Liver (tissue), 8 donors: ENCODE measurements at regions not wholly inside any gene's neighbourhood (a gene's known extent, or its start where the extent isn't known, plus 50 kb on each side); places are given as distances from the start of the nearest gene placed in this dataset.

Experiments used
- DNase-seq: peaks from one replicate; pipeline ENCODE4 v3.0.0-alpha.2; 2017; ENCODE audit warnings: low spot score
- H3K27ac ChIP-seq, 2 donors: one replicate each; pipeline ENCODE4 v1.7.0; 2013; ENCODE audit warnings: inconsistent platforms in 2 of 2, low read length in 2 of 2, control low read depth in 1 of 2, low read depth in 1 of 2, mild to moderate bottlenecking in 1 of 2
- H3K27me3 ChIP-seq, 4 donors: one replicate each; pipeline versions ENCODE4 v1.6.1 to v1.7.0; 2013; ENCODE audit warnings: low read length in 3 of 4, inconsistent platforms in 1 of 4, mild to moderate bottlenecking in 1 of 4, moderate library complexity in 1 of 4; ENCODE audit not compliant: control insufficient read depth in 4 of 4, insufficient read depth in 4 of 4
- H3K36me3 ChIP-seq, 4 donors: one replicate each; pipeline versions ENCODE4 v1.6.1 to v1.7.0; 2013; ENCODE audit warnings: low read length in 3 of 4, mild to moderate bottlenecking in 3 of 4, low read depth in 1 of 4, moderate library complexity in 1 of 4; ENCODE audit not compliant: control insufficient read depth in 4 of 4, insufficient read depth in 3 of 4
- H3K4me1 ChIP-seq, 4 donors: one replicate each; pipeline versions ENCODE4 v1.6.1 to v1.7.0; 2013; ENCODE audit warnings: low read length in 3 of 4, mild to moderate bottlenecking in 3 of 4, moderate library complexity in 1 of 4; ENCODE audit not compliant: control insufficient read depth in 4 of 4, insufficient read depth in 4 of 4
- H3K4me3 ChIP-seq, 3 donors: one replicate each; pipeline versions ENCODE4 v1.6.1 to v1.7.0; 2013; ENCODE audit warnings: low read length in 3 of 3, control low read depth in 1 of 3, low read depth in 1 of 3, mild to moderate bottlenecking in 1 of 3
- H3K9ac ChIP-seq, 2 donors: one replicate each; pipeline ENCODE4 v1.7.0; 2013; ENCODE audit warnings: low read length in 2 of 2, mild to moderate bottlenecking in 2 of 2, moderate library complexity in 2 of 2, control low read depth in 1 of 2, low read depth in 1 of 2
- H3K9me3 ChIP-seq, 4 donors: one replicate each; pipeline versions ENCODE4 v1.6.1 to v1.7.0; 2013; ENCODE audit warnings: low read length in 3 of 4; ENCODE audit not compliant: control insufficient read depth in 4 of 4
- ATF3 ChIP-seq: IDR thresholded peaks from 2 replicates; pipeline ENCODE4 v1.6.1; 2016; ENCODE audit warnings: antibody characterized with exemption
- CTCF ChIP-seq: fragments of 150-350 bp; IDR thresholded peaks from 2 replicates; pipeline ENCODE4 v1.5.1; 2017; ENCODE audit warnings: improper control_type of control experiment, low read depth, low read length; ENCODE audit not compliant: missing input control
- EGR1 ChIP-seq, 2 donors: IDR thresholded peaks; 2 replicates each; pipeline ENCODE4 v1.6.1; 2016 to 2018; ENCODE audit warnings: antibody characterized with exemption in 2 of 2, low read depth in 2 of 2
- FOXA1 ChIP-seq: IDR thresholded peaks from 2 replicates; pipeline ENCODE4 v1.6.1; 2016; ENCODE audit warnings: antibody characterized with exemption
- FOXA2 ChIP-seq: IDR thresholded peaks from 2 replicates; pipeline ENCODE4 v1.6.1; 2016; ENCODE audit warnings: antibody characterized with exemption
- GABPA ChIP-seq, 2 donors: IDR thresholded peaks in 1 of 2; conservative IDR thresholded peaks in 1 of 2; 2 replicates each; pipeline ENCODE4 v1.6.1; 2016; ENCODE audit warnings: antibody characterized with exemption in 2 of 2, mild to moderate bottlenecking in 1 of 2, moderate library complexity in 1 of 2
- HNF4A ChIP-seq, 2 donors: conservative IDR thresholded peaks; 2 replicates each; pipeline ENCODE4 v1.6.1; 2016; ENCODE audit warnings: antibody characterized with exemption in 2 of 2, mild to moderate bottlenecking in 2 of 2
- HNF4G ChIP-seq: IDR thresholded peaks from 2 replicates; pipeline ENCODE4 v1.6.1; 2016; ENCODE audit warnings: antibody characterized with exemption
- JUND ChIP-seq, 2 donors: IDR thresholded peaks; 2 replicates each; pipeline ENCODE4 v1.6.1; 2016; ENCODE audit warnings: antibody characterized with exemption in 2 of 2
- MAX ChIP-seq: IDR thresholded peaks from 2 replicates; pipeline ENCODE4 v1.6.1; 2016; ENCODE audit warnings: antibody characterized with exemption
- NR2F2 ChIP-seq: IDR thresholded peaks from 2 replicates; pipeline ENCODE4 v1.6.1; 2016; ENCODE audit warnings: antibody characterized with exemption
- RAD21 ChIP-seq, 2 donors: IDR thresholded peaks; 2 replicates each; pipeline ENCODE4 v1.6.1; 2016; ENCODE audit warnings: antibody characterized with exemption in 2 of 2, mild to moderate bottlenecking in 2 of 2
- REST ChIP-seq: IDR thresholded peaks from 2 replicates; pipeline ENCODE4 v1.6.1; 2016; ENCODE audit warnings: antibody characterized with exemption, mild to moderate bottlenecking
- RXRA ChIP-seq, 2 donors: IDR thresholded peaks; 2 replicates each; pipeline ENCODE4 v1.6.1; 2017 to 2018; ENCODE audit warnings: antibody characterized with exemption in 2 of 2, mild to moderate bottlenecking in 1 of 2
- SP1 ChIP-seq: IDR thresholded peaks from 2 replicates; pipeline ENCODE4 v1.6.1; 2018; ENCODE audit warnings: antibody characterized with exemption, mild to moderate bottlenecking
- TAF1 ChIP-seq: conservative IDR thresholded peaks from 2 replicates; pipeline ENCODE4 v1.6.1; 2016; ENCODE audit warnings: antibody characterized with exemption, mild to moderate bottlenecking
- YY1 ChIP-seq: IDR thresholded peaks from 2 replicates; pipeline ENCODE4 v1.6.1; 2016; ENCODE audit warnings: antibody characterized with exemption, mild to moderate bottlenecking
- ZBTB33 ChIP-seq: IDR thresholded peaks from 2 replicates; pipeline ENCODE4 v1.6.1; 2016; ENCODE audit warnings: antibody characterized with exemption
- WGBS: extraction: QIAGEN DNeasy Blood & Tissue Kit; methylation state at CpG from one replicate; pipeline ENCODE4 v1.1.7; 2013; 5-methylcytosine and 5-hydroxymethylcytosine counted together
- donor health status: healthy.
- donor health status: healthy.
- donor health status: healthy.
- donor health status: healthy.
- donor health status: healthy.

- Histone ChIP-seq H3K4me1 (no peaks in the 10 kb centered on the region), H3K9me3 (no peaks in the 10 kb centered on the region), H3K9ac (no peak overlapping the region), H3K27me3 (no peaks in the 10 kb centered on the region), H3K4me3 (no peak overlapping the region), H3K36me3 (no peaks in the 10 kb centered on the region), H3K27ac (no peak overlapping the region)
- no peak for DNase-seq
- TF ChIP-seq ATF3 (no peak), REST (no peak), GABPA (IDR thresholded peaks at IDR 0.05 in 1 of 2, conservative IDR thresholded peaks at IDR 0.05 in 1 of 2) (no peak), SP1 (no peak), JUND (IDR thresholded peaks at IDR 0.05) (no peak), HNF4G (no peak), RXRA (IDR thresholded peaks at IDR 0.05) (no peak), ZBTB33 (no peak), YY1 (no peak), NR2F2 (no peak), CTCF (no peak), FOXA1 (no peak), EGR1 (IDR thresholded peaks at IDR 0.05; ENCODE audit: low read depth in 2 of 2) (no peak), MAX (no peak), FOXA2 (no peak), TAF1 (no peak), RAD21 (IDR thresholded peaks at IDR 0.05) (no peak), HNF4A (conservative IDR thresholded peaks at IDR 0.05) (no peak)
- WGBS, result 73% methylated on average over 4 of the region's 4 CpGs
Observed at GRCh38 chr11:41872870-41873269, 413.4 kb upstream of the LRRC4C start.

GRCh38 chr11:41878095-41878494 is 418.6 kb upstream of the LRRC4C start:
- Histone ChIP-seq H3K27ac (no peak overlapping the region), H3K4me3 (no peak overlapping the region), H3K27me3 (no peaks in the 10 kb centered on the region), H3K36me3 (no peaks in the 10 kb centered on the region), H3K9me3 (no peaks in the 10 kb centered on the region), H3K4me1 (no peaks in the 10 kb centered on the region), H3K9ac (no peak overlapping the region)
- 78% methylated on average over 2 of the region's 2 CpGs for WGBS
- TF ChIP-seq EGR1 (IDR thresholded peaks at IDR 0.05; ENCODE audit: low read depth in 2 of 2), result no peak
- TF ChIP-seq YY1, result no peak
- TF ChIP-seq HNF4G, result no peak
- no peak for TF ChIP-seq ZBTB33
- no peak for TF ChIP-seq RXRA (IDR thresholded peaks at IDR 0.05)
- TF ChIP-seq RAD21 (IDR thresholded peaks at IDR 0.05), result no peak
- no peak for TF ChIP-seq FOXA2
- TF ChIP-seq SP1, result no peak
- TF ChIP-seq FOXA1, result no peak
- no peak for TF ChIP-seq JUND (IDR thresholded peaks at IDR 0.05)
- TF ChIP-seq ATF3, result no peak
- TF ChIP-seq HNF4A (conservative IDR thresholded peaks at IDR 0.05), result no peak
- no peak for DNase-seq
